Sigmoid colon (tissue), 6 donors: ENCODE measurements at regions not wholly inside any gene's neighbourhood (a gene's known extent, or its start where the extent isn't known, plus 50 kb on each side); places are given as distances from the start of the nearest gene placed in this dataset.

Experiments used
- DNase-seq: peaks from one replicate; pipeline ENCODE4 v3.0.0-alpha.2; 2019
- H3K27ac ChIP-seq, 4 donors: fragments of 200-600 bp; sonication (generic); one replicate each; pipeline ENCODE4 v1.5.1; 2016 to 2019; ENCODE audit warnings: mild to moderate bottlenecking in 1 of 4
- H3K27me3 ChIP-seq, 3 donors: fragments of 200-600 bp; sonication (generic); one replicate each; pipeline ENCODE4 v1.5.1; 2019; ENCODE audit warnings: mild to moderate bottlenecking in 1 of 3
- H3K36me3 ChIP-seq, 4 donors: fragments of 200-600 bp; sonication (generic); one replicate each; pipeline ENCODE4 v1.5.1; 2016 to 2019
- H3K4me1 ChIP-seq, 4 donors: fragments of 200-600 bp; sonication (generic); one replicate each; pipeline ENCODE4 v1.5.1; 2017 to 2019
- H3K4me3 ChIP-seq, 4 donors: fragments of 200-600 bp; sonication (generic); one replicate each; pipeline ENCODE4 v1.5.1; 2017 to 2019; ENCODE audit warnings: mild to moderate bottlenecking in 2 of 4, moderate library complexity in 1 of 4
- H3K9me3 ChIP-seq, 4 donors: fragments of 200-600 bp in 3 of 4; sonication (generic) in 3 of 4; one replicate each; pipeline versions ENCODE4 v1.5.1 to v1.6.1; 2013 to 2019
- EP300 ChIP-seq, 4 donors: sonication (generic); formaldehyde crosslinking; IDR thresholded peaks; one replicate each; pipeline ENCODE4 v1.6.1; 2017; ENCODE audit warnings: antibody characterized with exemption in 4 of 4
- POLR2A ChIP-seq, 2 donors: fragments of 450-650 bp; IDR thresholded peaks; one replicate each; pipeline ENCODE4 v1.6.1; 2016; ENCODE audit warnings: antibody characterized with exemption in 2 of 2, mild to moderate bottlenecking in 2 of 2, moderate library complexity in 2 of 2
- POLR2AphosphoS5 ChIP-seq, 4 donors: sonication (generic); formaldehyde crosslinking; IDR thresholded peaks; one replicate each; pipeline ENCODE4 v1.6.1; 2017; ENCODE audit warnings: antibody characterized with exemption in 4 of 4
- WGBS, 2 donors: extraction: QIAGEN DNeasy Blood & Tissue Kit; methylation state at CpG; one replicate each; pipeline ENCODE4 v1.1.7; 2013; 5-methylcytosine and 5-hydroxymethylcytosine counted together
- intact Hi-C: fragments of 100-400 bp; cut with DNase I; formaldehyde crosslinking; loops from one replicate; pipeline ENCODE4 v1.15.1; 2023
- TF ChIP-seq, protein P1 (sequence below), 4 experiments: fragments of 450-650 bp in 3 of 4; fragments of 200-600 bp in 1 of 4; IDR thresholded peaks; one replicate each; pipeline ENCODE4 v1.5.1; 2016 to 2019; ENCODE audit warnings: antibody characterized with exemption in 4 of 4, mild to moderate bottlenecking in 3 of 4, moderate library complexity in 2 of 4
- donor health status: healthy with polysubstance abuse.
- donor health status: healthy.

GRCh38 chr11:45585205-45585604 is 80.2 kb downstream of the CHST1 start:
- H3K4me1 ChIP-seq = no peaks in the 10 kb centered on the region
- DNase-seq = no peak
- H3K27ac ChIP-seq = no peak overlapping the region
- WGBS, 2 donors = 36 to 65% methylated on average over 5 of the region's 5 CpGs
- H3K4me3 ChIP-seq = no peak overlapping the region
- intact Hi-C loops = no loop called here
- H3K9me3 ChIP-seq = no peaks in the 10 kb centered on the region
- H3K36me3 ChIP-seq = no peaks in the 10 kb centered on the region
- peaks cover 0 to 21% (median 3%) of the 10 kb centered on the region in 3 donors for H3K27me3 ChIP-seq
- no peak for TF ChIP-seq EP300 (IDR thresholded peaks at IDR 0.05)

DNA sequence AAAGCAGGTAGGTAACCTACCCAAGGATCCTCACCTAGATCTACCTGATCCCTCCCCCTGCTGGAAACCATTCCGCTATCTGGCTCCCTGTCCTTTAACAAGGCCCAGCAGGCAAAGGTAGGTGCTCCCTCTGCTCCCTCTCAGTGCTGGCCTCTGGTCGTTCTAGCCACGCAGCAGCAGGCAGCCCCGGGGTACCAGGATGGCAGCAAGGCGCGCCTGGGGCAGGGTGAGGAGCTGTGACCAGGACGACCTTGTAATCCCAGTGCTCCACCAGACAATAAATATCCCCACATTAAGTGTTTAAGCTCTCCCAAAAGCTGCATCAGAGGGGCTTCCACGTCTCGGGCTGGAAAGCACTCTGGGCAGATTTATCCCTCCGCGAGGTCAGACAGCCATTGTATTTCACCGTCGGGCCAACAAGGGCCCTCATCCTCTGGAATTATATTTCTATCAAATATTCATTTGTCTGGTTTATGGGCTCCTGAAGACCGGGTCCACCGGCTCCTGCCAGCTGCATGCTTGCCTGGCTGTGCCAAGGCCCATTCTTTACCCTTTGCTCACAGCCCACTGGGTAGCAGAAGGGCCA is 81.3 kb downstream of the CHST1 start:
- no peaks in the 10 kb centered on the region for H3K36me3 ChIP-seq
- DNase-seq = no peak
- H3K4me3 ChIP-seq = no peak overlapping the region
- intact Hi-C loops = no loop called here
- no peaks in the 10 kb centered on the region for H3K4me1 ChIP-seq
- H3K9me3 ChIP-seq = no peaks in the 10 kb centered on the region
- peaks cover 0 to 21% (median 3%) of the 10 kb centered on the region in 3 donors for H3K27me3 ChIP-seq
- H3K27ac ChIP-seq = no peak overlapping the region
- 83 to 86% methylated on average over 15 of the region's 15 CpGs for WGBS, 2 donors
- TF ChIP-seq POLR2A (IDR thresholded peaks at IDR 0.05) (no peak), POLR2AphosphoS5 (IDR thresholded peaks at IDR 0.05) (no peak), EP300 (IDR thresholded peaks at IDR 0.05) (no peak)
- TF ChIP-seq, protein P1, sequence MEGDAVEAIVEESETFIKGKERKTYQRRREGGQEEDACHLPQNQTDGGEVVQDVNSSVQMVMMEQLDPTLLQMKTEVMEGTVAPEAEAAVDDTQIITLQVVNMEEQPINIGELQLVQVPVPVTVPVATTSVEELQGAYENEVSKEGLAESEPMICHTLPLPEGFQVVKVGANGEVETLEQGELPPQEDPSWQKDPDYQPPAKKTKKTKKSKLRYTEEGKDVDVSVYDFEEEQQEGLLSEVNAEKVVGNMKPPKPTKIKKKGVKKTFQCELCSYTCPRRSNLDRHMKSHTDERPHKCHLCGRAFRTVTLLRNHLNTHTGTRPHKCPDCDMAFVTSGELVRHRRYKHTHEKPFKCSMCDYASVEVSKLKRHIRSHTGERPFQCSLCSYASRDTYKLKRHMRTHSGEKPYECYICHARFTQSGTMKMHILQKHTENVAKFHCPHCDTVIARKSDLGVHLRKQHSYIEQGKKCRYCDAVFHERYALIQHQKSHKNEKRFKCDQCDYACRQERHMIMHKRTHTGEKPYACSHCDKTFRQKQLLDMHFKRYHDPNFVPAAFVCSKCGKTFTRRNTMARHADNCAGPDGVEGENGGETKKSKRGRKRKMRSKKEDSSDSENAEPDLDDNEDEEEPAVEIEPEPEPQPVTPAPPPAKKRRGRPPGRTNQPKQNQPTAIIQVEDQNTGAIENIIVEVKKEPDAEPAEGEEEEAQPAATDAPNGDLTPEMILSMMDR (IDR thresholded peaks at IDR 0.05) = no peak

- H3K27me3 ChIP-seq = peaks cover 3 to 44% (median 3%) of the 10 kb centered on the region in 3 donors
- H3K4me3 ChIP-seq = no peak overlapping the region
- TF ChIP-seq, protein P1 (IDR thresholded peaks at IDR 0.05) = no peak
- TF ChIP-seq EP300 (IDR thresholded peaks at IDR 0.05) (no peak), POLR2A (IDR thresholded peaks at IDR 0.05) (no peak), POLR2AphosphoS5 (IDR thresholded peaks at IDR 0.05) (no peak)
- 16 to 27% methylated on average over 6 of the region's 6 CpGs for WGBS, 2 donors
- no peaks in the 10 kb centered on the region for H3K9me3 ChIP-seq
- H3K36me3 ChIP-seq = no peaks in the 10 kb centered on the region
- DNase-seq = no peak
- intact Hi-C loops = no loop called here
- H3K4me1 ChIP-seq = no peaks in the 10 kb centered on the region
- H3K27ac ChIP-seq = no peak overlapping the region
These were observed 85.0 kb downstream of the CHST1 start for GRCh38 chr11:45580399-45580798.

DNA sequence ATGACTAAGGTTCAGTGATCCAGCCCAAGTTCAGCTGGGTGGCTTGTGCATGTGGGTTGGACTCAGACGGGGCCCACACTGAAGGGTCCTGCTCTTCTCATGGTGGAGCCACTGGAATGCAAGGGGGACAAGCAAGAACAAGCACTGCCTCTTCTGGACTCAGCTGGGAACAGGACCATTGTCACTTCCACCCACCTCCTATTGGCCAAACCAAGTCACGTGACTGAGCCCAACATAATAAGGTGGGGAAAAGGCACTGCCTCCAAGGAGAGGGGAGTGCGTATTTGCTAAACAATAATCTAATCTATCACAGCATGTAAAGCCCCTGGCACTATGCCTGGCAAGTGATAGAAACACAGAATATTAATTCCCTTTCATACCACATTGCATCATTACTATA is 87.1 kb downstream of the CHST1 start:
- intact Hi-C loops = no loop called here
- H3K4me3 ChIP-seq = no peak overlapping the region
- no peak overlapping the region for H3K27ac ChIP-seq
- no peak for TF ChIP-seq POLR2AphosphoS5 (IDR thresholded peaks at IDR 0.05)
- no peak for TF ChIP-seq EP300 (IDR thresholded peaks at IDR 0.05)
- TF ChIP-seq, protein P1 (IDR thresholded peaks at IDR 0.05) = no peak
- no peak for TF ChIP-seq POLR2A (IDR thresholded peaks at IDR 0.05)
- peaks cover 3 to 49% (median 4%) of the 10 kb centered on the region in 3 donors for H3K27me3 ChIP-seq
- WGBS, 2 donors = 80 to 83% methylated on average over 3 of the region's 3 CpGs
- no peaks in the 10 kb centered on the region for H3K36me3 ChIP-seq
- H3K9me3 ChIP-seq = no peaks in the 10 kb centered on the region
- no peak for DNase-seq
- H3K4me1 ChIP-seq = no peaks in the 10 kb centered on the region

DNA sequence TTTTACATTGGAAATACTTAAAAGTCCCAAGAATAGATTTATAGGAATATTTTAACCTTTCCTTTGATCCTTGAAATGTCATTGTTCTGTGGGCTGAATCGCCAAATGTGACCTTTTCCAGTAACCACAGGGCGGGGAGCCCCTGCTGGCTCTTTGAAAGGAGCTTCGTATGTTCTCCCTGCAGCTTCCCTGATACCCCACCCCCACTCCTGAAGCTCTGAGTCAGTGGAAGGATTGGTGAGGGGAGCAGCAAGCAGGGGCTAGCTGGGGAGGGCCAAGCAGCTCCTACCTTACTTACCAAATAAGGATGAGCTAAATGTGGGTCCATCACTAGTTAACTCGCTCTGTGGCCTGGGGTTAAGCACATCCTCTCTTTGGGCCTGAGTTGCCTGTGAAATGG is 87.7 kb downstream of the CHST1 start:
- intact Hi-C loops = no loop called here
- TF ChIP-seq EP300 (IDR thresholded peaks at IDR 0.05) (no peak), POLR2A (IDR thresholded peaks at IDR 0.05) (no peak), POLR2AphosphoS5 (IDR thresholded peaks at IDR 0.05) (no peak)
- TF ChIP-seq, protein P1 (IDR thresholded peaks at IDR 0.05) = no peak
- H3K36me3 ChIP-seq = no peaks in the 10 kb centered on the region
- 42 to 49% methylated on average over 4 of the region's 4 CpGs for WGBS, 2 donors
- H3K4me3 ChIP-seq = no peak overlapping the region
- H3K27ac ChIP-seq = no peak overlapping the region
- no peak for DNase-seq
- no peaks in the 10 kb centered on the region for H3K9me3 ChIP-seq
- no peaks in the 10 kb centered on the region for H3K4me1 ChIP-seq
- H3K27me3 ChIP-seq = peaks cover 1 to 51% (median 4%) of the 10 kb centered on the region in 3 donors
